ENCODE measurements at regions not wholly inside any gene's neighbourhood (a gene's known extent, or its start where the extent isn't known, plus 50 kb on each side); places are given as distances from the start of the nearest gene placed in this dataset.

GRCh38 chr4:38605753-38606586, 58.0 kb upstream of the KLF3 start:
- peaks cover 0 to 22% (median 0%) of the 10 kb centered on the region in 3 donors for H3K4me1 ChIP-seq
- WGBS, 2 donors (ENCODE audit: low coverage in 1 of 2), result 68 to 83% methylated on average over 1 to 9 of the region's 12 CpGs
- no peaks in the 10 kb centered on the region for H3K27me3 ChIP-seq
- ATAC-seq, result peak; percentile 29
- no peaks in the 10 kb centered on the region for H3K9me3 ChIP-seq
- H3K4me3 ChIP-seq, result no peak overlapping the region
- TF ChIP-seq, protein P1, sequence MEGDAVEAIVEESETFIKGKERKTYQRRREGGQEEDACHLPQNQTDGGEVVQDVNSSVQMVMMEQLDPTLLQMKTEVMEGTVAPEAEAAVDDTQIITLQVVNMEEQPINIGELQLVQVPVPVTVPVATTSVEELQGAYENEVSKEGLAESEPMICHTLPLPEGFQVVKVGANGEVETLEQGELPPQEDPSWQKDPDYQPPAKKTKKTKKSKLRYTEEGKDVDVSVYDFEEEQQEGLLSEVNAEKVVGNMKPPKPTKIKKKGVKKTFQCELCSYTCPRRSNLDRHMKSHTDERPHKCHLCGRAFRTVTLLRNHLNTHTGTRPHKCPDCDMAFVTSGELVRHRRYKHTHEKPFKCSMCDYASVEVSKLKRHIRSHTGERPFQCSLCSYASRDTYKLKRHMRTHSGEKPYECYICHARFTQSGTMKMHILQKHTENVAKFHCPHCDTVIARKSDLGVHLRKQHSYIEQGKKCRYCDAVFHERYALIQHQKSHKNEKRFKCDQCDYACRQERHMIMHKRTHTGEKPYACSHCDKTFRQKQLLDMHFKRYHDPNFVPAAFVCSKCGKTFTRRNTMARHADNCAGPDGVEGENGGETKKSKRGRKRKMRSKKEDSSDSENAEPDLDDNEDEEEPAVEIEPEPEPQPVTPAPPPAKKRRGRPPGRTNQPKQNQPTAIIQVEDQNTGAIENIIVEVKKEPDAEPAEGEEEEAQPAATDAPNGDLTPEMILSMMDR (IDR thresholded peaks at IDR 0.05), result no peak
- no peak for TF ChIP-seq POLR2AphosphoS5 (IDR thresholded peaks at IDR 0.05)
- TF ChIP-seq POLR2A (IDR thresholded peaks at IDR 0.05), result no peak
- TF ChIP-seq EP300 (IDR thresholded peaks at IDR 0.05), result no peak
- no peaks in the 10 kb centered on the region for H3K36me3 ChIP-seq
- H3K27ac ChIP-seq, result no peak overlapping the region

- no peaks in the 10 kb centered on the region for H3K9me3 ChIP-seq
- H3K27me3 ChIP-seq, result no peaks in the 10 kb centered on the region
- H3K27ac ChIP-seq, result no peak overlapping the region
- TF ChIP-seq, protein P1 (IDR thresholded peaks at IDR 0.05), result no peak
- TF ChIP-seq POLR2AphosphoS5 (IDR thresholded peaks at IDR 0.05) (no peak), EP300 (IDR thresholded peaks at IDR 0.05) (no peak), POLR2A (IDR thresholded peaks at IDR 0.05) (no peak)
- H3K4me3 ChIP-seq, result no peak overlapping the region
- H3K4me1 ChIP-seq, result peaks cover 0 to 27% (median 0%) of the 10 kb centered on the region in 3 donors
- no peak for ATAC-seq
- no peaks in the 10 kb centered on the region for H3K36me3 ChIP-seq
- 93% methylated on average over 4 of the region's 8 CpGs; no CpG with 5 or more reads in 1 of the 2 donors for WGBS, 2 donors (ENCODE audit: low coverage in 1 of 2)
These were observed 57.5 kb upstream of the KLF3 start for GRCh38 chr4:38606587-38606905.

DNA sequence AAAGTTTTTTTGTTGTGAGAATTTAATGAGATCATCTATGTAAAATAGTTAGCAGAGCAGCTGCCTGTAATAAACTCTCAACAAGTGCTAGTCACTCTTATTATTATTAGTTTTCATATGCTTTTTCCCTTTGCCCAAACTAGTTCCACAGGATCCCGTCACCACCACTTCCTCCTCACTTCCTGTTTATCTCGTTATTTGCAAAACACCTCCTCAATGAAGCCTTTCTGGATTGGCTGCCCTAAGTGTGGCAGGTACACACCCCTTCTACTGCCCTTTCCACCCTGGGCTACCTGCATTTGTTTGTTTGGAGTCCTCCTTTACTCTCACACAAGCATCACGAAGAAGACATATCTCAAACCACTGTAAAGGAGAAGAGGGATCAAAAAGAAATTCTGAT, 54.4 kb upstream of the KLF3 start:
- Histone ChIP-seq H3K9me3 (no peaks in the 10 kb centered on the region), H3K4me3 (no peak overlapping the region), H3K27me3 (no peaks in the 10 kb centered on the region), H3K27ac (no peak overlapping the region), H3K36me3 (no peaks in the 10 kb centered on the region), H3K4me1 (peaks cover 6 to 48% (median 8%) of the 10 kb centered on the region in 3 donors)
- WGBS, 2 donors (ENCODE audit: low coverage in 1 of 2), result 63 to 71% methylated on average over 3 of the region's 3 CpGs
- TF ChIP-seq EP300 (IDR thresholded peaks at IDR 0.05), result no peak
- TF ChIP-seq POLR2A (IDR thresholded peaks at IDR 0.05), result no peak
- no peak for TF ChIP-seq POLR2AphosphoS5 (IDR thresholded peaks at IDR 0.05)
- TF ChIP-seq, protein P1 (IDR thresholded peaks at IDR 0.05), result no peak
- ATAC-seq, result no peak

DNA sequence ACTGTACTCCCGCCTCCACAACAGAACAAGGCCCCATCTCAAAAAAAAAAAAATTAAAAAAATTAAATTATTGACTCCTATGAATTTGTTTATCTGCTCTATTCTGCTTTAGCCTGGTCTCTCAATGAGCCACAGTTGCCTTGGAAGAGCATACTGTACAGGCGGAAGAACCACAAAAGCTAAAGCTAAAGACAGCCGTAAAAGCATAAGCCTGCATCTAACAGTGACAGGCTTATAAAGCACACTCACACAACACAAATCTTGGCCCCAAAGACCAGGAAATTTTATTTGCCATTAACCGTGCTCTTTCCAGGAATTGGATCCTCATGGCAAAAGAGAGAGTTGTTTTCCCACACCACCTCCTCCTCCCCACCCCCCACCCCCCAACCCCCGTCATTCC, 53.5 kb upstream of the KLF3 start:
- WGBS, 2 donors (ENCODE audit: low coverage in 1 of 2), result 70 to 72% methylated on average over 5 of the region's 5 CpGs
- Histone ChIP-seq H3K27ac (no peak overlapping the region), H3K9me3 (no peaks in the 10 kb centered on the region), H3K4me3 (no peak overlapping the region), H3K36me3 (no peaks in the 10 kb centered on the region), H3K27me3 (no peaks in the 10 kb centered on the region), H3K4me1 (peaks cover 6 to 47% (median 8%) of the 10 kb centered on the region in 3 donors)
- TF ChIP-seq POLR2AphosphoS5 (IDR thresholded peaks at IDR 0.05) (no peak), EP300 (IDR thresholded peaks at IDR 0.05) (no peak), POLR2A (IDR thresholded peaks at IDR 0.05) (no peak)
- TF ChIP-seq, protein P1 (IDR thresholded peaks at IDR 0.05), result no peak
- ATAC-seq, result no peak

- H3K36me3 ChIP-seq, result no peaks in the 10 kb centered on the region
- no peaks in the 10 kb centered on the region for H3K27me3 ChIP-seq
- no peaks in the 10 kb centered on the region for H3K9me3 ChIP-seq
- peaks cover 6 to 42% (median 8%) of the 10 kb centered on the region in 3 donors for H3K4me1 ChIP-seq
- no peak for ATAC-seq
- TF ChIP-seq POLR2A (IDR thresholded peaks at IDR 0.05) (no peak), POLR2AphosphoS5 (IDR thresholded peaks at IDR 0.05) (no peak)
- WGBS, 2 donors (ENCODE audit: low coverage in 1 of 2), result 55 to 78% methylated on average over 5 to 8 of the region's 8 CpGs
- no peak overlapping the region for H3K4me3 ChIP-seq
- H3K27ac ChIP-seq, result no peak overlapping the region
These were observed 53.0 kb upstream of the KLF3 start for GRCh38 chr4:38610966-38611431.

Measured in gastroesophageal sphincter (tissue), 4 donors.